ENCODE measurements at regions not wholly inside any gene's neighbourhood (a gene's known extent, or its start where the extent isn't known, plus 50 kb on each side); places are given as distances from the start of the nearest gene placed in this dataset.

- DNase-seq: no peak
Measured at GRCh38 chrX:26375346-26375745, 159.4 kb downstream of the MAGEB5 start.

GRCh38 chrX:26373829-26374228 is 157.9 kb downstream of the MAGEB5 start:
- DNase-seq: no peak

- no peak for DNase-seq
Measured at GRCh38 chrX:26352891-26353430, 137.0 kb downstream of the MAGEB5 start.

DNA sequence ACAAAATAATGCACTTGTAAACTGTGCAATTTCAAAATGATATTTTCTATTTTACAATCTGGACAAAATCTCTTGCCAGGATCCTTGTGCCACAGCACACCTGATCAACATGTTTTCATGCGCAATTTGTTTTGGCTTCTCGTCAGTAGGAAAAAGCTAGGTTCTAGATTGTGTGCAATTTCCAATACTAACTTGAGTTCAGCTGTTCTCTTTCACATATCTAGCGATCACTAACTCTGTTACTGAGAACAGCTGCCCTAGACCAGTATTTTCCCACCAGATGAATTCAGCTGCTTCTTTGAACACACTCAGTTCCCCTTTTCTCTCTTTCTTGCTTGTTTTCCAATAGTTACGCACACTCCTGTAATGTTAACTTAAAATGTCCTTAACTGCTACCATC is 131.2 kb downstream of the MAGEB5 start:
- DNase-seq: no peak

DNA sequence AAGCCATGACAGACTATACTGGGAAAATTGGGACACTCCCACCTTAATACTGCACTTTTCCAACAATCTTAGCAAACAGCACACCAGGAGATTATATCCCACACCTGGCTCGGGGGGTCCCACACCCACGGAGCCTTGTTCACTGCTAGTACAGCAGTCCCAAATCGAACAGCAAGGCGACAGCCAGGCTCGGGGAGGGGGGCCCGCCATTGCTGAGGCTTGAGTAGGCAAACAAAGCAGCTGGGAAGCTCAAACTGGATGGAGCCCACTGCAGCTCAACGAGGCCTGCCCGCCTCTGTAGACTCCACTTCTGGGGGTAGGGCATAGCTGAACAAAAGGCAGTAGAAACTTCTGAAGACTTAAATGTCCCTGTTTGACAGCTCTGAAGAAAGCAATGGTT is 118.3 kb downstream of the MAGEB5 start:
- no peak for DNase-seq

- DNase-seq: peak in 1 of 3 donors; percentile 2
Measured at GRCh38 chrX:26328608-26329319, 112.8 kb downstream of the MAGEB5 start.

GRCh38 chrX:26309262-26309661 is 93.3 kb downstream of the MAGEB5 start:
- DNase-seq: no peak

DNA sequence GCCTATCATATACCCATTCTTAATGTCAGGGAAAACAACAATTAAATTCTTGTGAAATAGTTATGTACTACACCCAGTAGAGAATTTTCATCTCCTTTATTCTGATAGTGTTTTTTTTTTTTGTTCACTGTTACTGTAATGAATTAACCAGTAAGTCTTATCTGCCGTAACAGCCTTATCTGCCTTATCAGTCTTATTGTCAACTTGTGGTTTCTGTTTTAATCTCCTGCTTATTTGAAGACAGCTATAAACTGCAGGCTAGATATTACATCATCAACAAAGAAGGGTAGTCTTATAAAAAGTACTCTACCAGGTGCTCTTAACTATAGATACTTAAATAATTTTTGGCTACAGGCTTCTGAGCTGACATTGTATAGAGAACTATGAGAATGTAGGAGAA is 79.5 kb downstream of the MAGEB5 start:
- no peak for DNase-seq

DNA sequence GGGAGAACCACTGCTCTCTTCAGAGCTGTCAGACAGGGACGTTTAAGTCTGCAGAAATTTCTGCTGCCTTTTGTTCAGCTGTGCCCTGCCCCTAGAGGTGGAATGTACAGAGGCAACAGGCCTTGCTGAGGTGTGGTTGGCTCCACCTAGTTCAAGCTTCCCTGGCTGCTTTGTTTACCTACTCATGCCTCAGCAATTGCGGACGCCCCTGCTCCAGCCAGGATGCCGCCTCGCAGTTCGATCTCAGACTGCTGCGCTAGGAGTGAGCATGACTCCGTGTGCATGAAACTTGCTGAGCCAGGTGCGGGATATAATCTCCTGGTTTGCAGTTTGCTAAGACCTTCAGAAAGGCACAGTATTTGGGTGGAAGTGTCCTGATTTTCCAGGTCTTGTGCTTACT is 70.9 kb downstream of the MAGEB5 start:
- DNase-seq: no peak

Measured in muscle of back (tissue), 3 donors.